ENCODE measurements at regions not wholly inside any gene's neighbourhood (a gene's known extent, or its start where the extent isn't known, plus 50 kb on each side); places are given as distances from the start of the nearest gene placed in this dataset.

GRCh38 chr5:51908215-51908614 lies 525.0 kb downstream of the ISL1 start:
- no peak for DNase-seq

- no peak for DNase-seq
These were observed 561.4 kb downstream of the ISL1 start for GRCh38 chr5:51944500-51945125.

- no peak for DNase-seq
These were observed 575.2 kb downstream of the ISL1 start for GRCh38 chr5:51958473-51958872.

- DNase-seq: no peak
These were observed 577.4 kb downstream of the ISL1 start for GRCh38 chr5:51960617-51961121.

- DNase-seq: no peak
These were observed 577.9 kb downstream of the ISL1 start for GRCh38 chr5:51961154-51961562.

- no peak for DNase-seq
These were observed 585.5 kb downstream of the ISL1 start for GRCh38 chr5:51968756-51969155.

- DNase-seq: no peak
These were observed 591.6 kb downstream of the ISL1 start for GRCh38 chr5:51974834-51975233.

GRCh38 chr5:51977014-51977413 lies 593.8 kb downstream of the ISL1 start:
- DNase-seq: no peak

- DNase-seq: no peak
These were observed 599.9 kb downstream of the ISL1 start for GRCh38 chr5:51983161-51983560.

- DNase-seq: no peak
These were observed 603.5 kb downstream of the ISL1 start for GRCh38 chr5:51986733-51987132.

- DNase-seq: no peak
These were observed 604.0 kb downstream of the ISL1 start for GRCh38 chr5:51987239-51987638.

GRCh38 chr5:51987669-51988209 lies 604.5 kb downstream of the ISL1 start:
- no peak for DNase-seq

- no peak for DNase-seq
These were observed 605.4 kb downstream of the ISL1 start for GRCh38 chr5:51988634-51989033.

- no peak for DNase-seq
These were observed 607.0 kb downstream of the ISL1 start for GRCh38 chr5:51990241-51990640.

GRCh38 chr5:51990661-51991180 lies 607.5 kb downstream of the ISL1 start:
- no peak for DNase-seq

- DNase-seq: no peak
These were observed 608.7 kb downstream of the ISL1 start for GRCh38 chr5:51991940-51992339.

GRCh38 chr5:51995773-51996306 lies 612.6 kb downstream of the ISL1 start:
- DNase-seq: no peak

GRCh38 chr5:51996356-51996861 lies 613.2 kb downstream of the ISL1 start:
- DNase-seq: no peak

- no peak for DNase-seq
These were observed 614.3 kb downstream of the ISL1 start for GRCh38 chr5:51997500-51997899.

GRCh38 chr5:51997949-51998348 lies 614.7 kb downstream of the ISL1 start:
- no peak for DNase-seq

- peak in 1 of 2 donors; percentile 24 for DNase-seq
These were observed 624.1 kb downstream of the ISL1 start for GRCh38 chr5:52007230-52007858.

- no peak for DNase-seq
These were observed 627.2 kb downstream of the ISL1 start for GRCh38 chr5:52010454-52010853.

GRCh38 chr5:52013523-52013922 lies 630.3 kb downstream of the ISL1 start:
- DNase-seq: no peak

Data from right lung (tissue), 2 donors.